Stimulated activated CD8-positive, alpha-beta memory T cell treated with anti-CD3 and anti-CD28 coated beads, Interleukin-4, amount 100 ng/mL, for 48 hours (primary cell): ENCODE measurements at regions not wholly inside any gene's neighbourhood (a gene's known extent, or its start where the extent isn't known, plus 50 kb on each side); places are given as distances from the start of the nearest gene placed in this dataset.

Source experiments
- DNase-seq: peaks from one replicate; pipeline ENCODE4 v3.0.0-alpha.2; 2020

DNA sequence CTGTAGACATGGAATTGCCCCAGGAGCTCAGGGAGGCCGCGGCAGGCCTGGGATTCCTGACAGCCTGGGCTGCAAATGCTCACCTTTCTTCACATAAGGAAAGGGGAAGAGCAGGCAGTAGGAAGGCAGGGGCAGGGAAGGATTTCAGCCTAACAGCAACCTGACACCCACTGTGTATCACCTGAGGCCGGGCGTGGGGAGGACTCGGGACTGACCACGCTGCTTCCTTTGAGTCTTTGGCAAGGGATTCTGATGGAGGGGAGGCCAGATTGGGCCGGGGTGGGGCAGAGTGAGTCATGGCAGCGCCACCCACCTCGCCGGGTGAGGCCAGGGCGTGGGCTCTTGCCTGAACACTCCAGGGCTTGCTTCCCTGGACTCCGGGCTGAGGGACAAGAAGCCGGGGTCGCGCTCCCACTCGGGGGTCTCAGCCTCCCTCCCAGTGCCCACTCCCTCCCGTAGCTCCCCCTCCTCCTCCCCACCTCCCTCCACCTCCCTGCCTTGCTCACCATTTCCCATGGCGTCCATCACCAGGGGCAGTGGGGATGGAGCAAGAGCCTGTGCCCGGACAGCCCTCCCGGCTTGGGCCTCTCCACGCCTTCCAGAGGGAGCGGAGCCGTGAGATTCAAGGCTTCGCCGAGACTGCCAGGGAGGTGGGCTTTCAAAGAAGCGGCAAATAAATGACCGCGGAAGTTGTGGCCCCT, 247.9 kb upstream of the RTL1 start:
- no peak for DNase-seq

DNA sequence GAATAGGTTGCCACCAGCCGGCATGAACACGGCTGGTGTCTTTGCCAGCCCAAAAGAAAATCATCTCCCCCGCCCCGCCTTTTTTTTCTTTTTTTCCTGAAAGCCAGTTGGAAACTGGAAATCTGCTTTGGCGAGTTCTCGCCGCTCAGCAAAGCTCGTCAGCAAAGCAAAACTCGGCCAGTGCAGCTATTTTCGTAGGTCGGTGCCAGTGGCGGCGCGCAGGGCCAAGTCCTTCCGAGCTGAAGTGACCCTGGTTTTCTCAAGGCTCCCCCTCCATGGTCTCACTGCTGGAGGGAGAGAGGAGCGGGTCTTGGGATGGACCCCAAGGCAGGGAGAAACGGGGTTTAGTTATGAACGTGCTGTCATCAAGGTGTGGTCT, 248.4 kb upstream of the RTL1 start:
- DNase-seq = no peak

DNA sequence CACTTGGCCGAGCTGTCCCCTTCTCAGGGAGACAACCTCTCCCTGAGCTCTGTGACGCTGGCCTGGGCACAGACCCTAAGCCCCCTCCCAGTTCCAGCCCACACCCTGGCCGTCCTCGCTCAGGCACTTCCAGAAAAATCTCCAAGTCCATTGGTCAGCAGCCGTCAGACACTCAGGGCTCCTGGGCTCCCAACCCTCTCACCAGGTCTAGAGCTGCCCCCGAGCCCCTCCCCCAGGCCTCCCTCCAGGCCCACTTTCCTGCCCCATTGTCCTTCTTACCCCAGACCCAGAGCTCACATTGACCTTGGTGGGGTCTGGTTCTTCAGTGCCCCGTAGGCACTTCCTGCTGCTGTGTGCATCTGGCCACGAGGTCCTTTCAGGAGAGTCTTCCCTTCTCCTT, 249.3 kb upstream of the RTL1 start:
- no peak for DNase-seq

GRCh38 chr14:101153691-101154090, 250.2 kb upstream of the RTL1 start:
- no peak for DNase-seq

DNA sequence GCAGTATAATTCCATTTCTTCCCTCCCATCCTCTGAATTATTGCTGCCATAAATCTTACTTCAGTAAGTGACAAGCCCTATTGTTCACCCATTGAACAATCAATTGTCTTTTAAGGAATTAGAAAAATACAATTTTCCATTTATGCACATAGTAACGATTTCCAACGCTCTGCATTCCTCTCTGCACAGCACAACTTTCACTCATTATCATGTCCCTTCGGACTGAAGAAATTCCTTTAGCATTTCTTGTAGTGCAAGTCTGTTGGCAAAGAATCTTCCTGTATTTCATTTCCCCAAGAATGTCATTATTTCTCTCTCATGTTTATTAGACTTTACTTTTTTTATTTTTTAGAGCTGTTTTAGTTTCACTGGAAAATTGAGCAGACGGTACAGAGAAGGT, 252.1 kb upstream of the RTL1 start:
- no peak for DNase-seq

GRCh38 chr14:101167428-101167827, 263.9 kb upstream of the RTL1 start:
- no peak for DNase-seq

DNA sequence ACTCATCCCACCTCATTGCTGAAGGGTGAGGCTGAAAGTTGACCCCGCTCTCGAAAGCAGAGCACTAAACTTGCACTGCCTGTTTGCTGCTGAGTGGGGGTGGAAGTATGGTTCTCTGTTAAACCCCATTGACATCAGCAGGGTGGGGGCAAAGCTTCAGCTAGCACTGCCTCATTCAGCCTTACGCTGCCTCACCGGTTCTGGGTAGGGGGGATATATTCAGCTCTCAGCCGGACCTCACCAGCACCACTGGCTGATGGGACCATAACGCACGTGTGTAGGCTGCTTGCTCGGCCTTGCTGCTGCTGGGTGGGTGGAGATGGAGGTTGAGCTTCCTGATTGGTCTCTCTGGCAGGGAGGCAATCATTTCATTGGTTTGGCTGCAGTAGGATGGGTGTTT, 265.7 kb upstream of the RTL1 start:
- no peak for DNase-seq

GRCh38 chr14:101171650-101172049, 268.1 kb upstream of the RTL1 start:
- no peak for DNase-seq

GRCh38 chr14:101173698-101174521, 270.4 kb upstream of the RTL1 start:
- no peak for DNase-seq

DNA sequence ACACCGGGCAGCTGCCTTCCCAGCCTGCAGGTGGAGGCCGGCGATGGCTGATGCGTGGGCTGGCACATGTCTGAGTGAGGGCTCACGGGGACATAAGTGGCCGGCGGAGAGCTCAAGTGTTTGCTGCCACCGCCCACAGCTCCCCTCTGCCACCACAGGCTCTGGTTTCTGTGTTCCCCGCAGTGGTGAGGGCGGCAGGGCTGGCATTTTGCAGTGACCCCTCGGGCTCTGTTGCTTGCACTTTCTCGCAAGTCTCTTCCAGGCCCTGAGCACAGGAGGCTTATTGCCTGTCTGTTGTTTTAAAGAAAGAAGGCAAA, 271.0 kb upstream of the RTL1 start:
- no peak for DNase-seq

DNA sequence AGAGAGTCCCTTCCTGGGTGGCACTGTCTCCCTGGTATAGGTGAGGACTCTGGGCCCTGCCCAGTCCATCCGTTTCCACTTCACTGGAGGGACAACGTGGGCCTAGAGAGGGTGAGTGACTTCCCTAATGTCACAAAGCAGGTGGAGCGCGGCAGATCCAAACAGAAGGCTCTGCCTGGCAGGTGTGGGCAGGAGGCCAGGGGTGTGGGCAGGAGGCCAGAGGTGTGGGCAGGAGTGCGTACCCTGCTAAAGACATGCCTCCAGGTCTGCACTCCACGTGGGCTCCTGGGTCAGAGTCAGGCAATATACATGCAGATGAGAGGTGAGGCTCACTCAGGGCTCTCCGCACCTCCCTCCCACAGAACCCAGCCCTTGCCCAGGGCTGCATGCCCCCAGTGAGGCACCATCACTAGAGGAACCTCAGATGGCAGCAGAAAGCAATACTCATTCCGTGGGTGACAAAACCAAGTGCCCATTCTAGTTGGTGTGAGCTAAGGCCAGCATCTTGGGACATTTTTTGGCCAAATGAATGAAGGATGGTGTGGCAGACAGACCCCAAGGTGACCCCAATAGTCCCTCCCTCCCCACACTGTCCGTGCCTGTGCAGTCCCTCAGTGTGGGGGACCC, 271.6 kb upstream of the RTL1 start:
- no peak for DNase-seq

GRCh38 chr14:101175731-101176534, 272.4 kb upstream of the RTL1 start:
- no peak for DNase-seq

DNA sequence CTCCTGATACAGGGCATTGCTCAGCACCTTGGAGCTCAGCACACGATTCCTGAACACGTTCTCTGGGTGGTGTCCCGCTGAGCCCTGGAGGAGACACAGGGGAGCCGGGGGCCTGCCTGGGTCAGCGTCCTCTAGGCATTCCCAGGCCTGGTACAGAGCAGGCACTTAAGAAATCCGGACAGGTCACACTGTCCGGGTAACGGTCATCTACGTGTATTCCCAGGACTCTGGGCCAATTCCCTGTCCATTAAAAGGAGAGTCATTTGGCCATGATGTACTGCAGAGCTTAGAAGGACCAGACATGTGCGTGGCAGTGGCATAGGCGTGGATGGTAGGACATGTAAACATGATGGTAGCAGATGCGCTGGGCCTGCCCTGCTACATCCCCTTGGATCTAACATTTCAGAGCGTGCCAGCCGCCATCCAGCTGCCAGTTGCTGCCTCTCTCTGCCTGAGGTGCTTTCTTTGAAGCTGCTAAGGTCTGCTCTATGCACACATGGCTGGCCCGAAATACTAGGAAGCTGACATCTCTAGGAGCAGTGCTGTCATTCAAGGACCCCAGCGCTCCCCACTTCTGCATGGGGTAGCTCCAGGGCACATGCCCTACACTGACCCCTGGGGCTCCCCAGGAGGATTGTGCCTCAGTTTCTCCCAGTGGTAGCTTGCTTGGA, 273.1 kb upstream of the RTL1 start:
- no peak for DNase-seq

- no peak for DNase-seq
Observed at GRCh38 chr14:101177301-101177971, 273.9 kb upstream of the RTL1 start.

GRCh38 chr14:101178184-101179072, 274.9 kb upstream of the RTL1 start:
- DNase-seq = no peak

- no peak for DNase-seq
Observed at GRCh38 chr14:101179691-101180211, 276.2 kb upstream of the RTL1 start.

DNA sequence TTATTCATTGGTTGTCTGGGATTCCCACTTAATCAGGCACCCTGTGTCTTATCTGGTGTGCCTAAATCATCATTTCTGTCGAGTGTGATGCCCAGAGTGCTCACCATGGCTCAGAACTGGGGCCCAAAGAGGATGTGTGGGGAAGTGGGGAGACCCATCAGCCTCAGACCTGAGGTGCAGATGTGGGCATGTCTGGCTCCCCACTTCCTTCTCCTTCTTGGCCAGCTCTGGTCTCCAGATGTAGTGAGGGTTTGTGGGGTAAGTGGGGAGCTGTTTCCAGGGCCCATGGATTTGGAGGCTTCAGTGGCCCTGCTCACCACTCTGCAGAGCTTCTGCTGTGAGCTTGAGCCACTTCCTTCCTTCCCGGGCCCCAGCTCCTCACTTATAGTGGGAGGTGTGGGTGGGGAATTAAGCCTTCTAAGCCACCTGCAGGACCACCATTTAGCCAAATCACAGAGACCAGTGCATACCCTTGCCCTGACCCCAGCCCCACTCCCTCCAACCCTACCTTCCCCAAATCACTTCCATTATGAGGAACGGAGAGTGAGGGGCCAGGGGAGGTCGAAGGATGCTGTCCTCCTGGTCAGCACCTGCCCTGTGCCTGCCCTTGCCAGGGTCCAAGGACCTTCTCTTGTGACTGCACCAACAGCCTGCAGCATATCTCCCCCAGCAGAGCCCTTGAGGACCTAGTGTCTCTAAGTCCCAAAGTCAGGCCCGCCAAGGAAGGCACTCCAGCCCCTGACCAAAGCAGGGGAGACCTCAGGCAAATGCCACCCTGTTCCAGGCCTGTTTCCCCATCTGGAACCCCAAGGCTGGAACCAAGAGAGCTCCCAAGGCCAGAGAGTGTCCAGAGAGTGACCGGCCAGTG, 278.2 kb upstream of the RTL1 start:
- DNase-seq = no peak

DNA sequence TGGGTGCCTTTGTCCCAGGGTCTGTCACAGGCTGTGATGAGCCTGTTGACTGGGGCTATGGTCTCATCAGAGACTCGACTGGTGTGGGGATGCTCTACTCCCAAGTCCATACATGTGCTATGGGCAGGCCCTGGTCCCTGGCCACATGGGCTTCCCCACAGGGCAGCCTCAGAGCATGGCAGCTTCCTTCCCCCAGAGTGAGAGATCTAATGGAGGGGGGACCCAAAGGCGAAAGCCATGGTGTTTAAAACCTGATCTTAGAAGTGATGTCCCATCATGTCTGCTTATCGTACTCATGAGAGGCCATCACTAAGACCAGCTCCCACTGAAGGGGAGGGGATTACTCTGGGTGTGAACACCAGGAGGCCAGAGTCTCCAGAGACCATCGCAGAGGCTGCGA, 279.0 kb upstream of the RTL1 start:
- DNase-seq = no peak

DNA sequence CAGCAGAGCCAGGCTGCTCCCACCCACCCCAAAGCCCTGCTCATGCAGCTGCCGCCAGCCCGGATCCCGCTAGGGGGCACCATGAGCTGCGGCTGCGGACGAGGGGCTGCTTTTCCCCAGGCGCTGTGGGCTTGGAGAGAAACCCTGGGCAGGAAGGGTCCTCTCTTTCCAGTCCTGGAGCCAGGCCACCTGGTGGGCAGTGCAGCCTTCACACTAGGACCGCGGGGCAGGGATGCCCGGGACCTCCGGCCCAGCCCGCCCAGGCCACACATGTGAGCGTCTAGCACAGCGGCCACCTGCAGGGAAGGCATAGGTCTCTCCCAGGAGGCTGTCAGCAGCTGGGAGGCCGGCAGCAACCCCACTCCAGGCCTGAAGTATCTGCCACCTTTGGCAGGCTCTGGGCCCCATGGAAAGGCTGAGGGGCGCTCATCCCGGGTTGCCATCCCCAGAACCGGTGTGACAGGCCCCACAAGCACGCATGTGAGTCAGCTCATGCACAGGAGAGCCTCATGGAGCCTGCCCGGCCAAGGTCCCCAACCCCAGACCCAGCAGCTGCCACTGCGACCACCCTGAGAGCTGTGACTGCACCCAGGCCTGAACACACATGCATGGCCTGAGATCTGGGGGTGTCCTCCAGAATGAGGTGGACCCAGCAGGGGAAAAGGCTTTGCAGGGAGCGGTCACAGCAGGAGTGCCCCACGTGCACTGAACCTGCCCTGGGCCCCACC, 280.0 kb upstream of the RTL1 start:
- no peak for DNase-seq
